Fibroblast of lung (primary cell): ENCODE measurements at regions not wholly inside any gene's neighbourhood (a gene's known extent, or its start where the extent isn't known, plus 50 kb on each side); places are given as distances from the start of the nearest gene placed in this dataset.

Source experiments
- CTCF ChIP-seq, 2 donors: IDR thresholded peaks in 1 of 2; conservative IDR thresholded peaks in 1 of 2; 1 replicate in 1 of 2; 2 replicates in 1 of 2; pipeline ENCODE4 v1.5.1; 2011 to 2012; ENCODE audit warnings: low read length in 2 of 2, control low read depth in 1 of 2, inconsistent platforms in 1 of 2, low read depth in 1 of 2, mild to moderate bottlenecking in 1 of 2
- EZH2 ChIP-seq: IDR thresholded peaks from 2 replicates; pipeline ENCODE4 v1.5.1; 2012; ENCODE audit warnings: low read length, control low read depth, mild to moderate bottlenecking; ENCODE audit errors: missing control alignments

DNA sequence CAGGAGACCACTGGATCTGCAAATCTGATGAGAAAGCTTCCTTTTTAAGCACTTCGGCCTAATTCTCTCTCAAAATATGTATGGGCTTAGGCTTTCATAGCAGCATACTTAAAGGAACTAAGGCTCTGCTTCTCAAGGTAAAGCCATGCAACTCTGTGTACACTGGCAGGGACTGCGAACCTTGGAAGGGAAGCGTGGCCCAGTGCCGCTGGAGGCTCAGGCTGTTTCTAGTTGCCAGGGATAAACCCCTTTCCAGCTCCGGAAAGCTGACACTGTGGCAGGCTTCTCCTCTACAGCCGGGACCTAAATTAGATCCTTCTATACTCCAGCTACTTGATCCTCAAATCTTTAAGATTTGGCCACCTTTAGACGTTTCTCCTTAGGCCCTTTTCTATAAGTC lies 1091.3 kb upstream of the TENM3 start:
- no peak for TF ChIP-seq CTCF (conservative IDR thresholded peaks at IDR 0.05 in 1 of 2, IDR thresholded peaks at IDR 0.05 in 1 of 2; ENCODE audit: low read depth in 1 of 2, low read length in 2 of 2)
- no peak for TF ChIP-seq EZH2
